Right ventricle myocardium superior (tissue), 1 donor: ENCODE measurements at regions not wholly inside any gene's neighbourhood (a gene's known extent, or its start where the extent isn't known, plus 50 kb on each side); places are given as distances from the start of the nearest gene placed in this dataset.
A peak's percentile ranks its signal among the peaks of the same experiment; 100 is the strongest.
"Not testable (repeated sequence)": the region's sequence is repeated elsewhere in the genome, so short reads cannot be mapped to it uniquely, and the experiment has no call there.

Experiments used
- ATAC-seq: fragments of 200-7000 bp; cut with Tn5 transposase; one replicate; pipeline ENCODE4 v1.9.1; 2020; ENCODE audit warnings: mild to moderate bottlenecking; ENCODE audit not compliant: poor library complexity
- DNase-seq: peaks from one replicate; pipeline ENCODE4 v3.0.0-alpha.2; 2020
- intact Hi-C: fragments of 100-400 bp; cut with DNase I; formaldehyde crosslinking; loops from one replicate; pipeline ENCODE4 v1.11.2; 2022
- donor health status: DM: no; HTN: yes; CAD: no; lungs with severe emphysema.

- intact Hi-C loops, result no loop called here
- DNase-seq (no peak), ATAC-seq (no peak)
Observed at GRCh38 chr3:104916971-104917370, 449.7 kb upstream of the ALCAM start.

- DNase-seq (no peak), ATAC-seq (no peak)
- intact Hi-C loops, result no loop called here
Observed at GRCh38 chr3:104920512-104920911, 446.2 kb upstream of the ALCAM start.

DNA sequence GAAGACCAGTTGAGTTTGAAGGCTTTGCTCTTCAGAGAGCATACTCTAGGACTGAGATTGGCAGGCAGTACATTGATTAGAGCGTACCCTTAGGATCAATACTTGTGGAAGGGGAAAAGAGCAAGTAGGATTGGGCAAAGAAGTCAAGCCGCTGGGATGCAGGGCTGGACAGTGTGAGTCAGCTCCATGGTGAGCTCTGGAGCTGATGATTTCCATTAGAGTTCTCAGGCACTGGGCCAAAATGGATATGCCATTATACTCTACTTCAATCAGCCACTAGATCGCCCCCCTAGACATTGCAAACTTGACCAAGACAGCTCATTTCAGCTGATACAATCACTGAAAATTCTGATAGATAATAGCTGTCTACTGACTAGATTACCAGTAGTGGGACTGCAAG, 432.7 kb upstream of the ALCAM start:
- ATAC-seq (no peak), DNase-seq (no peak)
- intact Hi-C loops, result no loop called here

GRCh38 chr3:104935613-104936012, 431.1 kb upstream of the ALCAM start:
- no peak for ATAC-seq
- intact Hi-C loops, result no loop called here
- DNase-seq, result no peak

- ATAC-seq (no peak), DNase-seq (no peak)
- intact Hi-C loops, result no loop called here
Observed at GRCh38 chr3:104939196-104939595, 427.5 kb upstream of the ALCAM start.

DNA sequence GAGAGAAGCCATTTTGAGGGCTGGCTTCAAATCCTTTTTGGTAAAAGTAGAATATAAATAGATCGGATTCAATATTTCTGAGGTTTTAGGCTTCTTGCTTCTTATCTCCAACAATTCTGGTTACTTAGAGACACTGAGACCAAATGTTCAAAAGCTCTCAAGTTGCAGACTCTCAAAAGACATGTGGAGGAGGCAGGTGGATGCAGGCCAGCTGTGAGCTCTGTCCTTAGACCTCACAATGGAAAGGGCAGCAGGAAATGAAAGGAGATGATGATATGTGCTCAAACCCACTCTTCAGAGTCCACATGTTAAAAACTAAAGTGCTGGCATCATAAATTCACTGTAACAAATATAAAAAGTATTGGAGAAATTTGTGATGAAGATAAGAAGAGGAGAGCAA, 424.9 kb upstream of the ALCAM start:
- no peak for ATAC-seq
- intact Hi-C loops, result no loop called here

GRCh38 chr3:104943974-104944373, 422.7 kb upstream of the ALCAM start:
- no peak for ATAC-seq
- DNase-seq, result no peak
- intact Hi-C loops, result no loop called here

More for the DNA sequence above, 424.9 kb upstream of the ALCAM start:
- no peak for DNase-seq

- intact Hi-C loops, result no loop called here
- ATAC-seq, result no peak
- no peak for DNase-seq
Observed at GRCh38 chr3:104947943-104948342, 418.8 kb upstream of the ALCAM start.

DNA sequence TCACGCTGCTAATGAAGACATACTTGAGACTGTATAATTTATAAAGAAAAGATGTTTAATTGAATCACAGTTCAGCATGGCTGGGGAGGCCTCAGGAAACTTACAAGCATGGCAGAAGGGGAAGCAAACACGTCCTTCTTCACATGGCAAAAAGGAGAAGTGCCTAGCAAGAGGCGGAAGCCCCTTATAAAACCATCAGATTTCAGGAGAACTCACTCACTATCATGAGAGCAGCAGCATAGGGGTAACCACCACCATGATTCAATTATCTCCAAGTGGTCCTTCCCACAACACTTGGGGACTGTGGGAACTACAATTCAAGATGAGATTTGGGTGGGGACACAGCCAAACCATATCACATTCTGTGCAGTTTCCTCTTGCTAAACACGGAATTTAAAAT, 416.9 kb upstream of the ALCAM start:
- ATAC-seq, DNase-seq, intact Hi-C loops: not testable (repeated sequence)

DNA sequence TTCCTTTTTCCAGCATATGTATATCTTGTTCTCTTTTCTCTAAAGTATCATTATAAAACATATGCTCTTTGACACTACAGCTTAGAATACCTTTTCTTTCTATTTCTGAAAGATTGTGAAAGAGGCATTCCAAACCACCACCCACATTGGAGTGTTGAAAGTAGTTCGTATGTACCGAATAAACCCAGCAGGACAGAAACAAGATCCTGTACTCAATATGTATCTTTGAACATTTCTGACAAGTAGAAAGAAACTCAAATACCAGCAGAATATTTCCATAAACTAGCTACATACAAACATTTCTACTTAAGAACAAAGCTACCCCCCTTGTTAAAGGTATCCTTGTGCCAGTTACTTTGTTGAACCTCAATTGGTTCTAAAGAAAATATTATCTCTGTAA, 415.3 kb upstream of the ALCAM start:
- intact Hi-C loops, result no loop called here
- no peak for DNase-seq
- no peak for ATAC-seq

DNA sequence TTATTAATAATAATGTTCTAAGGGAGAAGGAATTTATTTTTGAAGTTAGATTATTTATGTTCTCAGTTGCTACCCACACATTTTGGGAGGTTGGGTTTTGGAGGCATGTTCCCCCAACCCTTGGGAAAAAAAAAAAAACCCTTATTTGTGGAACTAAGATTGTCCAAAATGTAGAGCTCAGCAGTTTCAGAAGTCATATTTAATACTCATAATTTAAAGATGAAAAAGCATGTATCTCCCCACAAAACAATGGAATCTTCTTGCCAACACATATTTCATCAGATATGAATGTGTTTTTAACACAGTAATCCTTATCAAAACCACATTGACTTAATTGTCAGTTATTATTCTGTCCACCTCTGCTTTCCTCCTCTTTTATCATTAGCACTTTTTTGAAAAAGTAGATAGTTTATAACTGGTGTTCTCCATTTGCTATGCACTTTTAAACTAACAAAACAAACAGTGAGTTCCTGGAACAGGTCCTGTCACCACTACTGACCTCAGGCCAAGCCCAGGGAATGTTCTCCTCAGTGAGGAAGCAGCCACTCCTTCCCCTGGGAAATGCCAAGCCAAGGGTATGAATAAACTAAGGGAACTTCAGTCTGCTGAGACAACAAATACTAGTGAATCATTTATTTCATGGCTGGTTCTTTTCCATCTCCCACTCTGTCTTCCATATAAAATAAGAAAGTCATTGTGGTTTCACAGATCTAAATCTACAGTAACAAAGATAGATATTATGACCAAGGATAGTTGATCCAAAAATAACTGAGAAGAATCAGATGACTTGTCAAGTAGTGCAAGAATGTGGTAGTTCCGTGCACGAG, 414.4 kb upstream of the ALCAM start:
- intact Hi-C loops, result no loop called here
- no peak for ATAC-seq
- DNase-seq, result no peak

- DNase-seq (no peak), ATAC-seq (no peak)
- intact Hi-C loops, result no loop called here
Observed at GRCh38 chr3:104956620-104957345, 409.9 kb upstream of the ALCAM start.

GRCh38 chr3:104960579-104960978, 406.1 kb upstream of the ALCAM start:
- intact Hi-C loops, result no loop called here
- ATAC-seq, result no peak
- DNase-seq, result no peak

GRCh38 chr3:104961851-104962250, 404.9 kb upstream of the ALCAM start:
- intact Hi-C loops, result no loop called here
- ATAC-seq (no peak), DNase-seq (no peak)

GRCh38 chr3:104974316-104974715, 392.4 kb upstream of the ALCAM start:
- intact Hi-C loops, result no loop called here
- no peak for DNase-seq
- ATAC-seq, result no peak

DNA sequence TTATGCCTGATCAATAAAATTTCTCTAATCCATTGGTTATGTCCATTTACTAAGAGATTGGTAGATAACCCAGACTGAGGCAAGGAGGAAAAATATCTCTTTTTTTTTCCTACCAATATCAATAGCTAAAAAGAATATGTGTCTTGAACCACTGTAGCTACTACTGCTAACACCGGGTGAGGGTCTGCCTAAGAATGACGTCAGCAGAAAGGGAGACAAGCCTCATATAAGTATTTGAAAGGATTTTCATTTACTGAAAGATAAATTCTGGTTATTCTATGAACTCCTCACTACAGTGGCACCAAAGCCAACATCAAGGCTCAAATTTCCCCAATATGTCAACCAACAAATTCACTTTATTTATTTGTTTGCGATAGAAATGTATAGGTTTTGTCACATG, 389.0 kb upstream of the ALCAM start:
- DNase-seq (no peak), ATAC-seq (no peak)
- intact Hi-C loops, result no loop called here

GRCh38 chr3:104982130-104982529, 384.6 kb upstream of the ALCAM start:
- ATAC-seq, result no peak
- intact Hi-C loops, result no loop called here
- no peak for DNase-seq

DNA sequence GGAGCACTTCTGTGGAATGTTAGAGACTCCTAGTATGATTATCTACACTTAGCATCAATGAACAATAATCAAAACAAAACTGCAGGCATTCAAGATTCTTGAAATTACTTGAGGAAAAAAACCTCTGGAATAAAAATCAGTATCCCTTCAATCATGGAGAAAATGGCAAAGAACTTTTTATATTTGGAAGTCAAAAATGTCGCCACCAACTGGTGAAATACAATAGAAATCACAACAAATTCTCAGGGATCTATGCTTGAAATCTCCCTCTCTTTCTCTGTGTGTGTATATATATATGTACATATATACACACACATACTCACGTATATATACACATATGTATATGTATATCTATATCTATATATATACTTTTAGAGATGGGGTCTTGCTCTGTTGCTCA, 378.9 kb upstream of the ALCAM start:
- no peak for DNase-seq
- ATAC-seq, result no peak
- intact Hi-C loops, result no loop called here

DNA sequence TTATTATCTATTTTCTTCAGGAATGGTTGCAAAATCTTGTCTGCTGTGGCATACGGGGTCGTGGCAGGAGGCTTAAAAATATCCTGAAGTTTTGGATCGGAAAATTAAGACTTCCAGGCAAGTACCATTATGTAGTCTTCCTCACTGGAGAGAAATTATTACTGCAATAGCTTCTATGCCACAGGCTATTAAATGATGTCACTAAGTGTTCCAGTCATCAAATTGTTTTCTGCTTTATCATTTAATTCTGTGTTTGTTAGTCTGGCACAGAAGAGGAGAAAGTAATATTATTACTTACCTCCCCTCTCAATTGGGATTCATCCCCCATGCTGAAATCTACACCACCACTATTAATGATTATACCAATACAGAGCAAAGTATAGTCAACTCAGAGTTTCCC, 378.2 kb upstream of the ALCAM start:
- no peak for ATAC-seq
- DNase-seq, result no peak
- intact Hi-C loops, result no loop called here

DNA sequence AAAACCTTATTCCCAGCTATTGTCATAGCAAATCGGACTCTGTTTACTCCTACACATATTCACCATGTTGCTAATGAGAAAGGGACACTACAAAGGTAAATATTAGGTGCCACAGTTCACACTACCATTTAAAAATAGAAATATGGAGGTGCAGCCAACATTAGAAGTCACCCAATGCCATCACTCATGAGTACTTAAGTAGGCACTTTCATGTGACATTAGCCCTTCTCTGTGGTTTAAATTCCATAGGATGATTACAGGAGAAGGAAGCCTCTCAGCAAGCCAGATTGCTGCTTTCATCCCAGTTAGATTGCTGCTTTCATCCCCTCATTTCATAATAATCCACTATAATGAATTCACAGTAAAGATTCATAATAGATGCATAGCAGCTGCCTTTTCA, 376.8 kb upstream of the ALCAM start:
- ATAC-seq (peak; percentile 92), DNase-seq (no peak)
- intact Hi-C loops, result no loop called here
